Neuronal stem cell (in vitro differentiated cells): ENCODE measurements at regions not wholly inside any gene's neighbourhood (a gene's known extent, or its start where the extent isn't known, plus 50 kb on each side); places are given as distances from the start of the nearest gene placed in this dataset.
A peak's percentile ranks its signal among the peaks of the same experiment; 100 is the strongest.

Experiments
- DNase-seq: peaks from one replicate; pipeline ENCODE4 v3.0.0-alpha.2; 2013; ENCODE audit warnings: low spot score
- H2AFZ ChIP-seq: one replicate; pipeline ENCODE4 v1.6.1; 2013; ENCODE audit warnings: mild to moderate bottlenecking, low read length, inconsistent platforms
- H2AK5ac ChIP-seq: 2 replicates; pipeline ENCODE4 v1.6.1; 2013; ENCODE audit warnings: low read depth, mild to moderate bottlenecking, inconsistent platforms, low read length, moderate library complexity, mixed read lengths
- H2BK120ac ChIP-seq: 2 replicates; pipeline ENCODE4 v1.6.1; 2013; ENCODE audit warnings: low read depth, mild to moderate bottlenecking, inconsistent platforms, low read length, moderate library complexity, mixed read lengths
- H2BK12ac ChIP-seq: one replicate; pipeline ENCODE4 v1.6.1; 2013; ENCODE audit warnings: low read length, inconsistent platforms
- H2BK15ac ChIP-seq: 2 replicates; pipeline ENCODE4 v1.6.1; 2013; ENCODE audit warnings: mild to moderate bottlenecking, low read length, inconsistent platforms, mixed read lengths
- H2BK5ac ChIP-seq: one replicate; pipeline ENCODE4 v1.6.1; 2013; ENCODE audit warnings: inconsistent platforms, mild to moderate bottlenecking, low read length, moderate library complexity
- H3K14ac ChIP-seq: one replicate; pipeline ENCODE4 v1.6.1; 2013; ENCODE audit warnings: low read length, inconsistent platforms
- H3K18ac ChIP-seq: 2 replicates; pipeline ENCODE4 v1.6.1; 2013; ENCODE audit warnings: low read length, inconsistent platforms
- H3K23ac ChIP-seq: 2 replicates; pipeline ENCODE4 v1.6.1; 2013; ENCODE audit warnings: low read depth, mild to moderate bottlenecking, mixed read lengths, low read length, inconsistent platforms; ENCODE audit not compliant: poor library complexity
- H3K27ac ChIP-seq: replicated peaks from 3 replicates; pipeline ENCODE4 v1.5.1; 2013; ENCODE audit warnings: low read length, inconsistent platforms
- H3K27me3 ChIP-seq, 3 experiments: 2 replicates each; pipeline ENCODE4 v1.6.1; 2013; ENCODE audit warnings: low read length in 3 of 3, mild to moderate bottlenecking in 2 of 3, inconsistent platforms in 1 of 3, low read depth in 1 of 3, mixed read lengths in 1 of 3, moderate library complexity in 1 of 3; ENCODE audit not compliant: control insufficient read depth in 3 of 3, insufficient read depth in 3 of 3
- H3K36me3 ChIP-seq, 2 donors: replicated peaks in 1 of 2; 2 replicates each; pipeline ENCODE4 v1.6.1; 2013; ENCODE audit warnings: low read length in 2 of 2; ENCODE audit not compliant: control insufficient read depth in 2 of 2, insufficient read depth in 2 of 2
- H3K4ac ChIP-seq: 2 replicates; pipeline ENCODE4 v1.6.1; 2013; ENCODE audit warnings: inconsistent platforms, mild to moderate bottlenecking, low read length, moderate library complexity
- H3K4me1 ChIP-seq, 2 donors: 1 replicate in 1 of 2; 2 replicates in 1 of 2; pipeline ENCODE4 v1.6.1; 2013; ENCODE audit warnings: low read length in 2 of 2, low read depth in 1 of 2; ENCODE audit not compliant: control insufficient read depth in 2 of 2, insufficient read depth in 1 of 2
- H3K4me2 ChIP-seq: one replicate; pipeline ENCODE4 v1.6.1; 2013; ENCODE audit warnings: mild to moderate bottlenecking, low read length, inconsistent platforms; ENCODE audit not compliant: insufficient read depth, poor library complexity, severe bottlenecking
- H3K4me3 ChIP-seq, 2 donors: 2 replicates each; pipeline ENCODE4 v1.5.1; 2013; ENCODE audit warnings: low read length in 2 of 2, mild to moderate bottlenecking in 2 of 2, inconsistent platforms in 1 of 2, moderate library complexity in 1 of 2
- H3K79me1 ChIP-seq: one replicate; pipeline ENCODE4 v1.6.1; 2013; ENCODE audit warnings: low read depth, mild to moderate bottlenecking, inconsistent platforms, low read length, moderate library complexity
- H3K9ac ChIP-seq: one replicate; pipeline ENCODE4 v1.6.1; 2013; ENCODE audit warnings: mild to moderate bottlenecking, low read depth, low read length, inconsistent platforms; ENCODE audit not compliant: poor library complexity
- H3K9me3 ChIP-seq, 2 donors: replicated peaks in 1 of 2; 2 replicates each; pipeline versions ENCODE3 to v1.6.1; 2013; ENCODE audit warnings: low read length in 2 of 2, mild to moderate bottlenecking in 2 of 2, inconsistent platforms in 1 of 2, low read depth in 1 of 2, mixed read lengths in 1 of 2, moderate library complexity in 1 of 2; ENCODE audit not compliant: control insufficient read depth in 2 of 2, insufficient read depth in 1 of 2
- H4K8ac ChIP-seq: one replicate; pipeline ENCODE4 v1.6.1; 2013; ENCODE audit warnings: low read depth, mild to moderate bottlenecking, inconsistent platforms, low read length, moderate library complexity
- H4K91ac ChIP-seq: one replicate; pipeline ENCODE4 v1.6.1; 2013; ENCODE audit warnings: low read length, low read depth, mild to moderate bottlenecking, inconsistent platforms; ENCODE audit not compliant: poor library complexity
- WGBS, 2 donors: extraction: QIAGEN DNeasy Blood & Tissue Kit; methylation state at CpG; one replicate each; pipeline ENCODE4 v1.1.7; 2013; ENCODE audit warnings: missing lambda C conversion rate in 2 of 2, mixed read lengths in 1 of 2; ENCODE audit not compliant: insufficient read length in 2 of 2, insufficient replicate concordance in 1 of 2; ENCODE audit errors: extremely low coverage in 2 of 2; 5-methylcytosine and 5-hydroxymethylcytosine counted together

DNA sequence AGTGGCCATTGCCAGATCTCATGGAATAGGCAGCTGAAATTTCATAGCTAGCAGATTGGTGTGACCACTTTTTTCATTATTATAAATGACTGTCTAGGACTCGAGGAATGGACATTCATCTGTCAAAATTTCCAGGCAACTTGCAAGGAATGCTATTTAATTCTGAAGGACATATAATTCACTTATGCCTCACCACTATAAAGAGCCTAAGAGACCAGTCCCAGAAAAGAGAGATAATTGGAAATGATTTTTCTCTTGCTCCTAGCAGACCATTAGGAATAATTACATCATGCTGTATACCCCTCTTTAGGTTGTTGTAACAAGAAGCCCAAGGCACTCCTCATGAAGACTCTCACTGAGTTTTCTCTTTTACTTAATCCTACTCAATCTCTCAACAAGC, 557.4 kb upstream of the RAB6C start:
- Histone ChIP-seq H4K91ac (no peak overlapping the region), H2BK120ac (no peak overlapping the region), H3K79me1 (no peaks in the 10 kb centered on the region), H3K9me3 (no peaks in the 10 kb centered on the region), H2BK5ac (no peak overlapping the region), H3K14ac (no peak overlapping the region), H3K4ac (no peak overlapping the region), H2BK12ac (no peak overlapping the region), H3K27ac (no peak overlapping the region), H3K9ac (no peak overlapping the region), H2BK15ac (no peak overlapping the region), H3K4me3 (no peak overlapping the region), H2AK5ac (no peak overlapping the region), H3K18ac (no peak overlapping the region), H3K4me2 (no peak overlapping the region), H2AFZ (no peak overlapping the region), H3K27me3 (no peaks in the 10 kb centered on the region), H4K8ac (no peak overlapping the region), H3K4me1 (no peaks in the 10 kb centered on the region), H3K36me3 (no peaks in the 10 kb centered on the region), H3K23ac (no peak overlapping the region)
- no CpG with 5 or more reads among the region's 1 CpG for WGBS, 2 donors
- DNase-seq: no peak

GRCh38 chr2:129428086-129428660, 551.3 kb upstream of the RAB6C start:
- no peaks in the 10 kb centered on the region for H3K9me3 ChIP-seq
- no peak overlapping the region for H2BK12ac ChIP-seq
- H3K4me2 ChIP-seq: no peak overlapping the region
- H3K18ac ChIP-seq: no peak overlapping the region
- DNase-seq: no peak
- no peak overlapping the region for H2AK5ac ChIP-seq
- no peak overlapping the region for H3K14ac ChIP-seq
- H3K27me3 ChIP-seq: no peaks in the 10 kb centered on the region
- H3K36me3 ChIP-seq: no peaks in the 10 kb centered on the region
- no peak overlapping the region for H3K9ac ChIP-seq
- no peak overlapping the region for H2AFZ ChIP-seq
- H3K79me1 ChIP-seq: no peaks in the 10 kb centered on the region
- WGBS, 2 donors: no CpG with 5 or more reads among the region's 10 CpGs
- peak overlapping the region; percentile 17 for H4K8ac ChIP-seq
- no peak overlapping the region for H2BK5ac ChIP-seq
- H3K23ac ChIP-seq: no peak overlapping the region
- no peak overlapping the region for H2BK15ac ChIP-seq
- peak overlapping the region in 1 of 2 donors; percentile 32 for H3K4me3 ChIP-seq
- no peak overlapping the region for H3K27ac ChIP-seq
- no peak overlapping the region for H2BK120ac ChIP-seq
- no peak overlapping the region for H3K4ac ChIP-seq
- H4K91ac ChIP-seq: no peak overlapping the region
- no peaks in the 10 kb centered on the region for H3K4me1 ChIP-seq

DNA sequence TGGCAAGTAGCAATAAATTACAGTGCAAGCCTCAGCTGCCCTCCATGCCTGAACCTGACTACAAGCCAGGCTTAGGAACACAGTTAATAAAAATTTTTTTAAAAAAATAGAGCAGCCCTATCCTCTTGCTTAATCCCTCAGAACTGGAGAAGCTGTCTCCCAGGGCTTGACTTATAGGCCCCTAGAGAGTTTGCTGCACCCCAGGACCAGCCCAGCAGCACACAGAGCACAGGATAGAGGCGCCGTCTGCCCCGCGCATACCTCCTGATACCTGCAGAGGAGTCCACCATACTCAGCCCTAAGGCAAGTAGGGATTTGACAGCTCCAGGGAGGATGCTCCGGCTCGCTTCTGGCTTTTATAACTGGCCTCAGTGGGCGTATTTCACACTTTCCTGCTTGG, 548.6 kb upstream of the RAB6C start:
- Histone ChIP-seq H4K91ac (no peak overlapping the region), H3K23ac (no peak overlapping the region), H3K27me3 (no peaks in the 10 kb centered on the region), H4K8ac (no peak overlapping the region), H3K36me3 (no peaks in the 10 kb centered on the region), H3K14ac (no peak overlapping the region), H2BK12ac (no peak overlapping the region), H3K9me3 (no peaks in the 10 kb centered on the region), H3K4me1 (no peaks in the 10 kb centered on the region), H2BK120ac (no peak overlapping the region), H3K4me2 (no peak overlapping the region), H3K27ac (no peak overlapping the region), H3K9ac (no peak overlapping the region), H3K4me3 (no peak overlapping the region), H2BK15ac (no peak overlapping the region), H3K4ac (no peak overlapping the region), H2AFZ (no peak overlapping the region), H2BK5ac (no peak overlapping the region), H3K18ac (no peak overlapping the region), H3K79me1 (no peaks in the 10 kb centered on the region), H2AK5ac (no peak overlapping the region)
- DNase-seq: no peak
- WGBS, 2 donors: no CpG with 5 or more reads among the region's 7 CpGs

DNA sequence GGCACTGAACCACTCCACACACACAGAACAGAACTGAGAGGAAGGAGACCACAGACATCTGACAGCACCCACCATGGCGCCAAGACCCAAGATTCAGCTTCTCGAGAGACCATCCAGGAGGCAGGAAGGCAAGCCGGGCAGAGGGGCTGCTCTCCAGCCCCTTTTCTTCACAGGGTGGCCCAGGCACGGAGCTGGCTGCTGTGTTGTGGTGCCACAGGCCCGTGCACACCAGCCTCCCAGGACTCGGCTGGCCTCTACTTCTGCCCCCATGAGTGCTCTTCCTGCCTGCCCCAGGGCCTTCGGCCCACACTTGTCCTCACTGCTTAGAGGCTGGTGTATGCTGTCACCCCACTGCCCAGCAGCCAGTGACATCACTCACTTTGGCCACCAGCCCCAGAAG, 547.6 kb upstream of the RAB6C start:
- H3K4me3 ChIP-seq: no peak overlapping the region
- H3K4me2 ChIP-seq: no peak overlapping the region
- no peaks in the 10 kb centered on the region for H3K79me1 ChIP-seq
- DNase-seq: no peak
- H2AK5ac ChIP-seq: no peak overlapping the region
- H3K27me3 ChIP-seq: no peaks in the 10 kb centered on the region
- H2AFZ ChIP-seq: no peak overlapping the region
- no CpG with 5 or more reads among the region's 7 CpGs for WGBS, 2 donors
- no peak overlapping the region for H3K27ac ChIP-seq
- H3K14ac ChIP-seq: peak overlapping the region; percentile 63
- H3K4ac ChIP-seq: no peak overlapping the region
- no peak overlapping the region for H3K23ac ChIP-seq
- no peaks in the 10 kb centered on the region for H3K9me3 ChIP-seq
- no peak overlapping the region for H2BK5ac ChIP-seq
- no peak overlapping the region for H2BK15ac ChIP-seq
- no peak overlapping the region for H4K91ac ChIP-seq
- no peak overlapping the region for H2BK120ac ChIP-seq
- H3K36me3 ChIP-seq: no peaks in the 10 kb centered on the region
- H2BK12ac ChIP-seq: no peak overlapping the region
- no peaks in the 10 kb centered on the region for H3K4me1 ChIP-seq
- H4K8ac ChIP-seq: no peak overlapping the region
- peak overlapping the region; percentile 13 for H3K18ac ChIP-seq
- peak overlapping the region; percentile 12 for H3K9ac ChIP-seq
